K562 (cell line): ENCODE measurements at regions not wholly inside any gene's neighbourhood (a gene's known extent, or its start where the extent isn't known, plus 50 kb on each side); places are given as distances from the start of the nearest gene placed in this dataset.

ENCODE experiments used
- ARID1B ChIP-seq: fragments of 450-650 bp; IDR thresholded peaks from 2 replicates; pipeline ENCODE4 v1.6.1; 2016; ENCODE audit warnings: antibody characterized with exemption, mild to moderate bottlenecking, inconsistent platforms
- ARNT ChIP-seq, 2 experiments: fragments of 450-650 bp; IDR thresholded peaks; 2 replicates each; pipeline ENCODE4 v1.6.1; 2016; ENCODE audit warnings: mild to moderate bottlenecking in 1 of 2
- KAT7 ChIP-seq: sonication (generic); formaldehyde crosslinking; IDR thresholded peaks from 2 replicates; pipeline ENCODE4 v1.8.0; 2022; ENCODE audit warnings: missing genetic modification reagents, mild to moderate bottlenecking, borderline replicate concordance
- KLF6 ChIP-seq: fragments of 250-450 bp; sonication (Bioruptor Pico); IDR thresholded peaks from 2 replicates; pipeline ENCODE4 v1.4.0; 2020; ENCODE audit warnings: mild to moderate bottlenecking, moderate library complexity, borderline replicate concordance
- L3MBTL2 ChIP-seq: fragments of 450-650 bp; IDR thresholded peaks from 2 replicates; pipeline ENCODE4 v1.6.1; 2016; ENCODE audit warnings: mild to moderate bottlenecking, moderate library complexity
- LEF1 ChIP-seq: fragments of 450-650 bp; IDR thresholded peaks from 2 replicates; pipeline ENCODE4 v1.6.1; 2016; ENCODE audit warnings: mild to moderate bottlenecking
- MGA ChIP-seq: fragments of 450-650 bp; IDR thresholded peaks from 2 replicates; pipeline ENCODE4 v1.6.1; 2016; ENCODE audit warnings: mild to moderate bottlenecking, moderate library complexity
- NCOR1 ChIP-seq: fragments of 450-650 bp; IDR thresholded peaks from 2 replicates; pipeline ENCODE4 v1.6.1; 2016; ENCODE audit warnings: mild to moderate bottlenecking, moderate library complexity
- SMAD1 ChIP-seq: fragments of 150-350 bp; IDR thresholded peaks from 2 replicates; pipeline ENCODE4 v1.6.1; 2014; ENCODE audit warnings: low read length, low read depth; ENCODE audit not compliant: partially characterized antibody
- ZNF121 ChIP-seq: sonication (generic); formaldehyde crosslinking; conservative IDR thresholded peaks from 2 replicates; pipeline ENCODE4 v1.8.0; 2022; ENCODE audit warnings: missing genetic modification reagents
- TF ChIP-seq, protein P1 (sequence below): fragments of 450-650 bp; IDR thresholded peaks from 2 replicates; pipeline ENCODE4 v1.6.1; 2014; ENCODE audit warnings: low read depth, mild to moderate bottlenecking, moderate library complexity, borderline replicate concordance
- TF ChIP-seq, protein P2 (sequence below), 2 experiments: fragments of 450-650 bp in 1 of 2; sonication (generic) in 1 of 2; formaldehyde crosslinking in 1 of 2; IDR thresholded peaks in 1 of 2; conservative IDR thresholded peaks in 1 of 2; 2 replicates each; pipeline versions ENCODE4 v1.6.1 to v1.8.1; 2016 to 2023; ENCODE audit warnings: mild to moderate bottlenecking in 2 of 2, moderate library complexity in 2 of 2, inconsistent platforms in 1 of 2, missing genetic modification reagents in 1 of 2

DNA sequence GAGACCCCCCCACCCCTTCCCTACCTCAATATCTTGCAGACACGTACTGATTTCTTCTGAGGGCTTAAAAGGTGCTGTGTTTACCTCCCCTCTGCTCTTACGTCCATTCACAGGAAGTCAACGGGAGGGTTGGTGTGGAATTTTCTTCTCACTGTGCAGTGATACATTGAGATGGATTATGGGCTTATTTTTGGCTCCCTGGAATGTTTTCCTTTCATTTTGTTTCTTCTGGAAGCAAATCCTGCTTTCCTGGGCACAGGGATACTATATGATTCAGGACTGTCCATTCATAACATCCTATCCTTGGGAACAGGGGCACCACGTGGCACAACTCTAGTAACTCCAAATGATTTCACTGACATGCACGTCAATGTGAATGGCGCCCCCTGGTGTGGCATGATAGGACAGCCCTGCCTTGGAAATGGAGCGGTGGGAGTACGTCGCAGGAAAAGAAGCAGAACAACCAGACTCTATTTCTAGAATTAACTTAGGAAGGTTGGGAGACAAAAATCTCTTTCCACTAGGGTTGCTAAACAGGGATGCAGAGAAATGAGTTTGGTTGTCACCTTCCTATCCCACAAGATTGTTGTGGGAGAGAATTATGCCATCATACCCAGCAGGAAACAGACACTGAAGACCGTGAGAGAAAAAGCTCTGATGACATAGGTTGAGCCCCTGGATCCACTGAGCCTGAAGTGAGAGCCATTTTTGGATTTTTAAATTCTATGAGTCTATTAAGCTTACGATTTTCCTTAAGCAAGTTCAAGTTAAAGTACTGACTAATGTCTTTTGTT, 146.5 kb upstream of the RAG2 start (continued):
- TF ChIP-seq MGA, result 0 out of 2 replicates have a peak, but pooled peaks have one; percentile 31
- no peak for TF ChIP-seq KLF6
- TF ChIP-seq SMAD1, result no peak
- TF ChIP-seq ARID1B, result no peak
- no peak for TF ChIP-seq ARNT (IDR thresholded peaks at IDR 0.05)
- no peak for TF ChIP-seq NCOR1
- no peak for TF ChIP-seq ZNF121 (CRISPR knock-in tag)
- peak; percentile 68; the same call in 1 of the 2 replicates for TF ChIP-seq L3MBTL2
- TF ChIP-seq LEF1, result no peak
- TF ChIP-seq, protein P1, sequence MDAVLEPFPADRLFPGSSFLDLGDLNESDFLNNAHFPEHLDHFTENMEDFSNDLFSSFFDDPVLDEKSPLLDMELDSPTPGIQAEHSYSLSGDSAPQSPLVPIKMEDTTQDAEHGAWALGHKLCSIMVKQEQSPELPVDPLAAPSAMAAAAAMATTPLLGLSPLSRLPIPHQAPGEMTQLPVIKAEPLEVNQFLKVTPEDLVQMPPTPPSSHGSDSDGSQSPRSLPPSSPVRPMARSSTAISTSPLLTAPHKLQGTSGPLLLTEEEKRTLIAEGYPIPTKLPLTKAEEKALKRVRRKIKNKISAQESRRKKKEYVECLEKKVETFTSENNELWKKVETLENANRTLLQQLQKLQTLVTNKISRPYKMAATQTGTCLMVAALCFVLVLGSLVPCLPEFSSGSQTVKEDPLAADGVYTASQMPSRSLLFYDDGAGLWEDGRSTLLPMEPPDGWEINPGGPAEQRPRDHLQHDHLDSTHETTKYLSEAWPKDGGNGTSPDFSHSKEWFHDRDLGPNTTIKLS, result peak; percentile 32; the same call in 1 of the 2 replicates
- TF ChIP-seq KAT7, result no peak
- TF ChIP-seq, protein P2, sequence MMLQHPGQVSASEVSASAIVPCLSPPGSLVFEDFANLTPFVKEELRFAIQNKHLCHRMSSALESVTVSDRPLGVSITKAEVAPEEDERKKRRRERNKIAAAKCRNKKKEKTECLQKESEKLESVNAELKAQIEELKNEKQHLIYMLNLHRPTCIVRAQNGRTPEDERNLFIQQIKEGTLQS (IDR thresholded peaks at IDR 0.05), result no peak
- TF ChIP-seq, protein P2 (CRISPR knock-in tag; conservative IDR thresholded peaks at IDR 0.05), result no peak
